Retinal pigment epithelial cell (primary cell): ENCODE measurements at regions not wholly inside any gene's neighbourhood (a gene's known extent, or its start where the extent isn't known, plus 50 kb on each side); places are given as distances from the start of the nearest gene placed in this dataset.

ENCODE experiments used
- DNase-seq: peaks from one replicate; pipeline ENCODE4 v3.0.0-alpha.2; 2010; ENCODE audit warnings: low read depth
- H3K4me3 ChIP-seq: 2 replicates; pipeline ENCODE4 v1.5.1; 2011; ENCODE audit warnings: mild to moderate bottlenecking, low read length, control low read depth, moderate library complexity
- TF ChIP-seq, protein P1 (sequence below): conservative IDR thresholded peaks from 2 replicates; pipeline ENCODE4 v1.5.1; 2011; ENCODE audit warnings: low read depth, low read length, control low read depth, inconsistent platforms

- H3K4me3 ChIP-seq: peak overlapping the region; percentile 17
- TF ChIP-seq, protein P1, sequence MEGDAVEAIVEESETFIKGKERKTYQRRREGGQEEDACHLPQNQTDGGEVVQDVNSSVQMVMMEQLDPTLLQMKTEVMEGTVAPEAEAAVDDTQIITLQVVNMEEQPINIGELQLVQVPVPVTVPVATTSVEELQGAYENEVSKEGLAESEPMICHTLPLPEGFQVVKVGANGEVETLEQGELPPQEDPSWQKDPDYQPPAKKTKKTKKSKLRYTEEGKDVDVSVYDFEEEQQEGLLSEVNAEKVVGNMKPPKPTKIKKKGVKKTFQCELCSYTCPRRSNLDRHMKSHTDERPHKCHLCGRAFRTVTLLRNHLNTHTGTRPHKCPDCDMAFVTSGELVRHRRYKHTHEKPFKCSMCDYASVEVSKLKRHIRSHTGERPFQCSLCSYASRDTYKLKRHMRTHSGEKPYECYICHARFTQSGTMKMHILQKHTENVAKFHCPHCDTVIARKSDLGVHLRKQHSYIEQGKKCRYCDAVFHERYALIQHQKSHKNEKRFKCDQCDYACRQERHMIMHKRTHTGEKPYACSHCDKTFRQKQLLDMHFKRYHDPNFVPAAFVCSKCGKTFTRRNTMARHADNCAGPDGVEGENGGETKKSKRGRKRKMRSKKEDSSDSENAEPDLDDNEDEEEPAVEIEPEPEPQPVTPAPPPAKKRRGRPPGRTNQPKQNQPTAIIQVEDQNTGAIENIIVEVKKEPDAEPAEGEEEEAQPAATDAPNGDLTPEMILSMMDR: no peak
- no peak for DNase-seq
Observed at GRCh38 chr11:19345519-19345847, 104.7 kb upstream of the E2F8 start.

- H3K4me3 ChIP-seq: peak overlapping the region; percentile 17
- DNase-seq: no peak
- TF ChIP-seq, protein P1: no peak
Observed at GRCh38 chr11:19344661-19345518, 104.1 kb upstream of the E2F8 start.

DNA sequence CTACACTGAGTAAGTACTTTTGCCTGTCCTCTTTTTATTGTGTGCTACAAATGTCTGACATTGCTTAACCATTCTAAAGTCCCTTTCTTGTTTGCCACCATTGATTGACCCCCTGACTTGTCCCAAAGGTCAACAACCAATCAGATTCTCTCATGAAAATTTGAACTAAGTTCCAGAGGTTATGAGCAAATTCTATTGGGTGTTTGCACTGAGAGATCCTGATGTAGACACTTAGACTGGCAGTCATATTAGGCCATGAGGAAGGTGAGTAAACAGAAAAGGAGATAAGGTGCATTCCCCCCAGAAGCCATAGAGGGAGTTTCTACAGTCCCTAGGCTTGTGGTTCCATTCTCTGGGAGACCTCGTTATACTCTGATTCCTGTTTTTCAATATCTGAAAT is 101.3 kb upstream of the E2F8 start:
- TF ChIP-seq, protein P1: no peak
- no peak overlapping the region for H3K4me3 ChIP-seq
- no peak for DNase-seq

DNA sequence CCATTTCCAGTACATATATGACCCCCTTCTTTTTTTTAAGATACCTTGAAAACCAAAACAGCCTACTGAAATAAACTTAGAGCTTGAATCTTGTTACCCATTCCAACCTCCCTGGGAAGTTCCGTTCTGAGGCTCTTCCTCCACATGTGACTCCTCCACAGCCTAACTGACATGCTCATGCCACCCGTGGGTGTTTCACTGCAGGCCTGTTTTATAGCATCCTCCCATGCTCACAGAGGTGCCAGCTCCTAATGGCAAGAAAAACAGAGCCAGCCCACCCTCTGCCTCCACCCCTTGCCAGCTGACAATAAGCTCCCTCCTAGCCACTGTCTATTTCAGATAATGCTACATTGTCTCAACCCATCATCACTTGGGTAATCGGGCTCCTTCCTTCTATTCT is 97.6 kb upstream of the E2F8 start:
- TF ChIP-seq, protein P1: no peak
- DNase-seq: no peak
- no peak overlapping the region for H3K4me3 ChIP-seq

GRCh38 chr11:19337779-19338178 is 97.0 kb upstream of the E2F8 start:
- H3K4me3 ChIP-seq: no peak overlapping the region
- DNase-seq: no peak
- TF ChIP-seq, protein P1: no peak

- no peak overlapping the region for H3K4me3 ChIP-seq
- TF ChIP-seq, protein P1: no peak
- no peak for DNase-seq
Observed at GRCh38 chr11:19336331-19336730, 95.6 kb upstream of the E2F8 start.

- DNase-seq: no peak
- TF ChIP-seq, protein P1: no peak
- no peak overlapping the region for H3K4me3 ChIP-seq
Observed at GRCh38 chr11:19332476-19332875, 91.7 kb upstream of the E2F8 start.
